GM19240 (cell line): ENCODE measurements at regions not wholly inside any gene's neighbourhood (a gene's known extent, or its start where the extent isn't known, plus 50 kb on each side); places are given as distances from the start of the nearest gene placed in this dataset.

Experiments
- DNase-seq: peaks from one replicate; pipeline ENCODE4 v3.0.0; 2011; ENCODE audit warnings: low spot score; ENCODE audit not compliant: insufficient read length

DNA sequence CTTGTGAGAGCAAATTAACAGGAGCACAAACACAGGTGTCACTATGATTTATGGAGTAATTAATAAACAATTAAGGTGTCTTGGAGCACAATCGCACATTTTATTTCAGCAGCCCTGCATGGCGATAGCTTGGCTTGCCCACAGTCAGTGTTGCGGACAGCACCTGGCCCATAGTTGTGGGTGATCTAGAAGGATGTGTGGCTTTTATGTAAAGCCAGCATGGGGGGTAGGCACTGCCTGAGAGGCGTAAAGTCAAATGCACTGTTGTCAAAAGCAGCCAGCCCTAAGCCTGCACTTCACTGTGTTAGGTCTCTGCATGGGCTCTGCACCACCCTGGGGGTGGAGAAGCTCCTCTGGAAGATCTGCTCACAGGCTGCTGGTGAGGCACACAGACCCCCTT, 177.4 kb upstream of the PPP2R3A start:
- DNase-seq = no peak

DNA sequence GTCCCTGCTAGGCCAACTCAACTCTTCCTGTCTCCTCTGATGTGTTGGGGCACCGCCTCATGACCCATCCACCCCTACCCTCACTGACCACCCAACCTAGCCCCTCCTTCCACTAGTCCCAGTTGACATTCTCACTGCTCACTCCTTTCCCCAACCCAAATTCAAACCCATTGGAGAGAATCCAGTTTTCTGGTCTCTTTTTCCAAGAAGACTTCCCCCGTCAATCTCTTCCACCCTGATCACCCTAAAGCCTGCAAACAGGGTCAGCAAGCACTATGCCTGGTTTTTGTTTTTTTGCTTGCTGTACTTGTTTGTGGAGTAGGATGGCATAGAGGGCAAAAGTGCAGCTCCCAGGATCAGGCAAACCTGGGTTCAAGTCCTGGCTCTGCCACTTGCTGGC, 176.6 kb upstream of the PPP2R3A start:
- no peak for DNase-seq

DNA sequence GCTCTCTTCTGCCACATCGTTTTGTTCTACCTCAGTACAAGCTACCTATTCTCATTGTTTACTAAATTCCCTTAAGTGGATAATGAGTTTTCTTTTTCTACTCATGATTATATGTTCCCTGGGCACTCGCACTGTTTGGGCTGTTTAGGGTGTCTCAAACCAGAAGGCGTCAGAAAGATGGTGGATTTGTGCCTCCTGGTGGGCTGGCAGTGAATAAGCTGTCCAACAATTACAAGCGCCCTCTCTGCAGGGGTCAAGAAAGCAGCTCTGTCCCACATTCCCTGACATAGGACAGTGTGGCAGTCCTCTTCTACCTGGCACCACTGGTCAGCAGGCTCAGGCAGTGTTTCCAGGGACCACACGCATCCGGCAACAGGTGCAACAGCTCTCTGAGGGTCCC, 173.4 kb upstream of the PPP2R3A start:
- no peak for DNase-seq

DNA sequence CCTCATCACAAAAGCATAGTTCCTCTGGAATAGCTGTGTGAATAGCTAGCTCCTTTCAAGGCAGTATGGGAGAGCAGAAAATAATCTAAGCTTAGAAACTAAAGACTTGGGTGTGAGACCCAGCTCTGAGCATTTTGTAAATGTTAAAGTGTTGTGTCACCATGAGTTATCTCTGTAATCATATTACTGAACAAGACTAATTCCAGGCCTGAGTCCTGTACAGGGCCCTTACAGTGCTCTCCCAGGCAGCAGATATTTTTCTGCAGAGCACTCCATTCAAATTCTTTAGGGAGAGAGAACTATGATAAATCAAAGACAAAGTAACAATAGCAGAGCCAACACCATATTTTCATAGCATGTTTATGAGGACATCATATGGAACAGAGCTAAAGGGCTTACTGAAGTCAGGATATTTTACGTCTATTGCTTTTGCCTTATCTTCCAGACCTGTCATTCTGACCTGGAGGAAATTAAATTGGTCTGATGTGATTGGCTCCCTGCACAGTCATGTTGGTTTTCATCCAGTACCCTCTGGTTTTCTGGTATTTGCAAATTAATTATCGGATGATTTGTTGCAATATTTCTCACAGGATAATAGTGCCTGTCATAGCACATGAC, 172.6 kb upstream of the PPP2R3A start:
- DNase-seq = no peak

DNA sequence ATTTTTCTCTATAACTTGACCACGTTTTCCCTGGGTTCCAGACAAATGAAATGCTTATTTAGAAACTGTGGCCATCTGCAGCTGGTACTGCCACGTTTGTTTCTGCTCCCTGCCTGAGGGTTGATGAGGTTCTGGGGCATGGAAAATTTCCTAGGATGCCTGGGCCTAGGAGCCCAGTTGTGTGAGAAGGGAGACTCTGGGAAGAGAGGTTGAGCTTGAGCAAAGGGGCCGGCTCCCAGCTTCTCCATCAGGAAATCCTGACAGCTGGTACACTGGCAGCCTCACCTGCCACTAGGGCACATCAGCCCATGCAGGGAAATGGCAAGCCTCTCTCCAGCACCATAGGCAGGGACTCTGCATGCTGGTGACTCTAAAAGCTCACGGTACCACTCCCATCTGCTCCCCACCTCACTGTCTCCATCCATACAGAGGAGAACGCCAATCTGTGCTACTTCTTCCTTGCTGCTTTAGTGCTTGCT, 165.4 kb upstream of the PPP2R3A start:
- DNase-seq = no peak

DNA sequence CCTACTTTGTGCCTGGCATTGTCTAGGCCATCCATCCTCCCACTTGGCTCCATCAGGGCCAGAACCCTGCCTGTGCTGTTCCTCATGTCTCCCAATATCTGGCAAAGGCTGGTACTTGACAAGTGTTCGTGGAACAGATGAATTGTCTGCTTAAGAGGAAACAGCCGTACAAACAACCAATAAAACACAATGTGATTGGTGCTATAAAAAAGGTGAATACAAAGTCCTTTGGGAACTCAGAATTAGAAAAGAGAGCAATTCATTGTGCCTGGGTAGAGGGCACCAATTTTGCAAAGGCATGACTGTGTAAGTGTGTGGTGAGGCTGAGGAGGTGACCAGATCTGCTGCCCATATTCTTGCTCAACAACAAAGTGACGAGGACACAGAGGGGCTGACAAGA, 164.5 kb upstream of the PPP2R3A start:
- DNase-seq = no peak

DNA sequence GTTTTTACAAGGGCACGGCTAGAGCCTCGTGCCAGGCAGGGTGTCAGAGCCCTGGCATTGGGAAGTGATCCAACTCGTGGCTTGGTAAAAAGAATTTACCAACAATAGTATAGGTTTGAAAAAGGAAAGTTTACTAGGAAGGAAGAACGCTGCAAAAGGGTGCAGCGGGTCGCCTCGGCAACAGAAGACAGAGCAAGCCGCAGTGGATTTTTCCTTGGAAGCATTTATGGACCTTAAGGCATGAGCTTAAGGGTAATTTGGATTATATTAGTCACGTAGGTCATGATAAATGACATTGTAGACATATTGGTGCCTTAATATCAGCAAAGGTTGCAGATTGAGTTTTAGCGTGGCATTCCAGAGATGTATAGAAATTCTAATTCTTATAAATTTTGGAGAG, 163.4 kb upstream of the PPP2R3A start:
- DNase-seq = no peak

DNA sequence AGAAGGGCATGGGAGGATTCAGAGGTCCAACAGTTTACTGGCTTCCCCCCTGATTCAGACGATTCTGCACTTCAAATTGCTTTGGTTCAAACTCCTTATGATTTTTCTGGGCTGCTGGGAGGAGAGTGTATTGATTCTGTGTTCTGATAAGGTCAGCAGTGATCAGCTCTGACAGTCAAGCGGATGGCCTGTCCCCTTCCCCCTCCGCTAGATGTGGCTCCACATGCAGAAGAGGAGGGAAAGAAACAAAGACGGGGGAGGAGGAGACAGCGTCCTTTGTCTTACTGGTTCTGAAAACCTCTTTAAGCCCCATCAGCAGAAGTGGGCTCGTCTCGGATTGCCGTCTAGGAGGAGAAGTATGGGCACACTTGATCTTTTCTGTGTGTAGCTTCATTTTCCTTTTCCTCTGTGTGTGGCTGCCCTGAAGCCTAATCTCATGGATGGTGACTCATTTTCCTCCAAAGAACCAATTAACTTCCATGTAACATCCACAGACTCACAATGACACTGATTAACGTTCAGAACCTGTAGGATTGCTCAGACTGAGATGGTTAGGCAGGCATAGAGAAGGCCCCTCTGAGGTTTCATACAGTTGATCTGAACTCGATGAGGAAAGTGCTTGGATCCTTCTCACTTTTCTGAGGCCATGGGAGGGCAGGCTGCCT, 162.4 kb upstream of the PPP2R3A start:
- no peak for DNase-seq

DNA sequence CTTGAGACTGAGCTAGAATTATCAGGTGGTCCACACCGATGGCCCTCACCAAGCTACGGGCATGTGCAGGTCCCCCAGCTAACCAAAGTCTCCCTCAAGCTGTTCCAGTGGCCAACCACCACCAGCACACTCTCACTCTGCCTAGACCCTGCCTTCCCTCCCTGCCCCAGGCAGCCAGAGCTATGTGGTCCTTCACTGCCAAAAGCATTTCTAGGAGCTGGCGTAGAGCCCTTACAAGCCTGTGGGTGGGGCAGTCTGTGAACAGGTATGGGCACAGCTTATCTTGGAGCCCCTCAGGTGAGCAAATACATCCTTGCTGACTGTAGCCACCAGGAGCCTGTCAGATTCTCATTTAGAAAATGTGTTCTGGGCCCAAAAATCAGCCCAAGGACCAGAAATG, 159.8 kb upstream of the PPP2R3A start:
- DNase-seq = no peak

DNA sequence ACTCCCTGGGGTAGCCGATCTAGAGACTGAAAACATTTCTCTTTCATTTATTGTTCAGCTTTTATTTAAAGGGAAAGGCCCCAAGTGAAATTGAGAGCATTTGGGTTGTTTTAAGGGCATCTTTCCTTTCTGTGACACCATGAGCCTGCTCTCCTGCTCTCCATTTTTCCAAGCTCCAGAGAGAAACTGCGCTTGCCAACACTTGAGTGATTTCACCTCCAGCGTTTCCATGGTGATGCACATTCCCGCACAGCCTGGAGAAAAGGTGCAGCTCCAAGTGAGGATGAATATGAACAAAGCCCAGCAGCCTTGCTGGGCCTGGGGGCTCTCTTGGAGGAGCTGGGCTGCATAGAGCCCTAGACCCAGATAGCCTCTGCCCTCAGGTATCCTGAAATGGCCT, 159.2 kb upstream of the PPP2R3A start:
- DNase-seq = no peak

DNA sequence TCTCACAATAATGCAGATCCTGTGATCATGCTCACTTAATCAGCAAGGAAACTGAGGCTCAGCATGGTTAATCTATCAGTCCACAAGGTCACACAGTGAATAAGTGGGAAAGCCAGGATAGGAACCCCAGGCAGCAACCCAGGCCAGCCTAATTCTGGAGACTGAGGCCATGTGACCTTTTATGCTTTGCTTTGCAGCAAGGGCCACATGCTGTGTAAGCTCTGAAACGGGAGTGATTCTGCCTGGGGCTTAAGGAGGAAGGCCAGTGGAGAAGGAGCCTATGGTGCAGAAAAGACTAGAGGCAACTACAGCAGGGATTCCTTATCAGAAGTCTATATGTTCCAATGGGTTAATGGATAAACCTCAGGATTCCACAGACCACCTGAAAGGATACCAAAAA, 157.6 kb upstream of the PPP2R3A start:
- no peak for DNase-seq

DNA sequence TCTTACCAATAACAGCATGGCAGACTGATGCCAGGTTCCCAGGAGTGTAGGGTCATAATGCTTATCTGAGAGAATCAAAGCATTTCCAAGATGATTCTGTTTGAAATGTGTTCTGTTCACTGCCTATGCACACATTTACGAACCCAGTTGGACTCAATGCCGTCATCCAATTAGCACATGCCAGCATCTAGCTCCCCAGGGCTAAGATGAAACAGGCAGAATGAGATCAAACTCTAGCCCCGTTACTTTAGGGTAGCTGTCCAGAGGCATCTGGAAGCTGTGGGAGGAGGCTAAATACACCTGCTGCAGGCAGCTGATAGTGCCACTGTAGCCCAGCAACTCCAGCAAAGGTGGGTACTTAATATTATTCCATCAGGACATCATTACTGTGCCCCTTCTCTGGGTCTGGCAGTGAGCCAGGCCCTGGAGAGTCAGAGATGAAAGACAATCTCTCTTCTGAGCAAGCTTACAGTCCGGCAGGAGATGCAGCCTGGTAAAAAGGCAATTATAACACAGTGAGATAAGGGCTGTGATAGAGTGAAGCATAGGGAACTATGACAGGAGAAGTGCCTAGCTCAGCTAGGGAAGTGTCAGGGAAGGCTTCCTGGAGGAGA, 156.4 kb upstream of the PPP2R3A start:
- no peak for DNase-seq

DNA sequence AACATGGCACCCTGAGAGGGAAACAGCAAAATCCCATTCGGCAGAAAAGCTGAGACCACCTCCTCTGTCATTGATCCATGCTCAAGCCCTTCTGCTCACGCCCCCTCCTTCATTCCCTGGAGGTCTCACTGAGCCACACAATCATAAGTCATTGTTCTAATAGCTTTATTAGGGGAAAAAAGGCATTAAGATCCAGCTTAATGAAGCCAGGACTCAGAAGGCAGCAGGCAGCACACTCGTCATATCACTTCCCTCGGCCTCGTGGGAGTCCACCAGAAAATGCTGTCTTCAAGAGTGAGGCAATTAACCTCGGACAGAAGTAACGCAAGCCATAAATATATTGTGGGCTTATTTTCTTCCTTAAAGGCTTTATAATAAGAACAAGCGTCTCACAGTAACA, 153.9 kb upstream of the PPP2R3A start:
- DNase-seq = no peak

DNA sequence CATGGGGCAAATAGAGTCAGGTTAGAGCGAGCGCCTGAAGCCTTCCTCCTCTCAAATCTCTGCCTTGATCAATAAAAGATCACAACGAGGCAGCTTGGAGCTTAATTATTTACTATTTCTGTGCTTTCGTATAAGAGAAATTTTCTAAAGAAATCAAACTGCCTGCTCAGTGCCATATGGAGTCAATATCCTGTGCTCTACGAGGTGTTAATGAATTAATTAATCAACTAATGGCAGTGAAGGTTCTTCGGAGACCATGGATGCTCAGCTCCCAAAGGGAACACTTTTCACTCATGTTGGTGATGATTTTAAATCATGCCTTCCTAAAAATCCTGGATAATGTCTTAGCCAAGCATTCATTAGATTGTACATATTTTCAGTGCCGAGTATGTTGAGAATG, 153.5 kb upstream of the PPP2R3A start:
- DNase-seq = no peak

DNA sequence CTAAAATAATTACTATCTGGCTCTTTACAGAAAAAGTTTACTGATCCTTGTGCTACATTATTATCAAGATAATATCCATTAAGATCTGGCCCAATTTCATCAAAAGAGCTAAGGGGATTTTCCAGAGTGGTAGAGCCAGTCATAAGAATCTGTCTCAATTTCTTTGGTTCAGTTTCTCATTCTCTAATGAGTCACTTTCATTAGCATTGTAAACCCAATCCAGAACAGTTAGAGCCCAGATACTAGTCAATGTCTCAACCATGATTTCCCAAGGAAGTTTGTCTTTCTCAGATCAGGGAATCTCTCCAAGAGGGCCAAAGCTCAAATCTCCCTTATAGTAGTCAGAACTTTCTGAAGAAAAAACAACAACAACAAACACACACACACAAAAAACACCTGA, 131.1 kb upstream of the PPP2R3A start:
- DNase-seq = no peak

DNA sequence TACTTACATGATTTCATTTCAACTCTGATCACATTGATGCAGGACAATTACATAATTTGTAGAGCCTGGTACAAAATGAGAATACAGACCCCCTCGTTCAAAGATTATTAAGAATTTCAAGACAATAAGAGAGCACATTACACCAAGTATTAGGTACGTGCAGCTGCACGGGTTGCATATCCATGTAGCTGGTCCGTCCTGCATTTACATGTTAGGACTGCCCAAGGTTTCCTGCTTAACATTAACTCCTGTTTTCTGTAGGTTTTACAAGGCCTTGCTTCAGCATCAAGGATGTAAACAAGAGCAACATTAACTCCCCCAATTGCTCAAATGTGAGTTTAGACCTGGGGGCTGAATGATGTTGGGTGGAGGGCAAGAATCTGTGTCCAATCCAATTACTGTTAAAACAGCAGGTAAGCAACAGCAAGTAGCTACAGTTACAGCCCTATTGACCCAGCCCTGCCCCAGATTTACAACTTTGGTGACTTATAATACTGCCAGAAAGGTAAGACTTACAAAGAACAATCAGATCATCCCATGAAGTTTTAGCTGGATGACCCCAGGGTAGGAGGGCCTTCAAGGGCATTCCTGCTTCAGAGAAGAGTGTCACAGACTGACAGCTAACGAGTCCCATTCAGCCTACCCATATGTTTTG, 127.4 kb upstream of the PPP2R3A start:
- DNase-seq = no peak

DNA sequence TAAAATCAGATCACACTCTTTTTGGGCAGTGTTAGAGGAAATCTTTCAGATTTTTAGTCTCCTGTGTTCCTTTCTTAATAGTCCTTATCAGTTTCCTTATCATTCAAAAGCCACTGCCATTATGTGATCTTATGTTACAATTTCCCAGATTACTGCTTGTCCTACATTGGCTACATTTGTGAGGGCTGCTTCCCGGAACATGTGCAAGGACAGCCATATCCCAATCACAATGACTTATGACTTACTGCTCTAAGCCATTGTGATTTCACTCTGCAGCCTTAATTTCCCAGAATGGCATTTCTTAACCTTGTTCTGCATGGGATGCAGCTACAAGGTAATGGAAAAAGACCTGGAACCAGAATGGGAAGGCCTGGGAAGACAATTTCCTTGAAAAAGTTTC, 125.1 kb upstream of the PPP2R3A start:
- no peak for DNase-seq

DNA sequence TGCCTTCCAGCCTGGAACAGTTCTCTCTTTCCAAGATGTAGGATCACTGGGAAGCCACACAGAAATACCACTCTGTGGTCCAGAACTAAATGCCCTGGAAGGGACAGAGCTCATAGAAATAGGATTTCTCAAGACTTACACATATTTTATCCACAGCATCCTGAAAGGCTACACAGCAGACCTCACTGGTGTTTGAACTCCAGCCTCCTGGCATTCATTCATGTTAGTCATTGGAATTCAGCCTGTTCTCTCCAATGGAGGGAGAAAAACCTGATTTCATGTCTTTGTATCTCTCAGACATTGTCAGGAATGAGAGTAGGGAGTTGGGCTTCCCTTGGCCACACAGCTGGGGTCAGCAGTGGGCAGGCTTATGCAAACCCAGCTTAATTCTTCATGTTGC, 121.1 kb upstream of the PPP2R3A start:
- no peak for DNase-seq

DNA sequence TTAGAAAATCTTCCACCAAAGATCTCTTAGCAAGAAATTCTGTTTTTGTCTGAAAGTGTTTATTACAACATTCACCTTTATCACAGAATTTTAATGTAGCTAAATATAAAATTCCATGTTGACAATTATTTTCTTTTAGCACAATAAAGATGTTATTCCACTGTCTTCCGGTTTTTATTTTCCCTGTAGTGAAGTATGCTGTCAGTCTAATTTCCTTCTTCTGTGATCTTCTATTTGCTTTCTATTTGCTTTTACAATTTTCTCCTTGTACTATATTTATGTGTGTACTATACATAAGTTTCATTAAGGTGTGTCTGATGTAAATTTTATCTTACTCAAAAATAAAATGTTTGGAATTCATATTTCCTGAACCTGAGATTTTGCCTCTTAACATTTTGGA, 117.5 kb upstream of the PPP2R3A start:
- DNase-seq = no peak

DNA sequence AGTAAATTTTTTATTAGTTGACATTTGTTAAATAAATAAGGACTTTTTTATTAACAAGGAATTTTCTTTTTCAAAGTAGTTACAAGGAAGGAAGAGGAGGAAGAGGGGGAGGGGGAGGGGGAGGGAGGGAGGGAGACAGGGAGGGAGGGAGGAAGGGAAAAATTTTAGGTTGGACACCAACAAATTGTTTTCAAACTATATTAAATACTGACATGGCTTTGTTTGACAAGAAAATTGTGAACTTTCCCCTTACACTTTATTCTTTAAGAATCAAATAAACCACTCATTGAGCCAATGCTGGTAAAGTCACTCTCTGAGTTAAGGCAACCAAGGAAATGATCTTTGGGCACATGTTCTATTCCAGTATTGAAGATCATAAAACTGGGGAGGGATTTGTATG, 115.7 kb upstream of the PPP2R3A start:
- no peak for DNase-seq

DNA sequence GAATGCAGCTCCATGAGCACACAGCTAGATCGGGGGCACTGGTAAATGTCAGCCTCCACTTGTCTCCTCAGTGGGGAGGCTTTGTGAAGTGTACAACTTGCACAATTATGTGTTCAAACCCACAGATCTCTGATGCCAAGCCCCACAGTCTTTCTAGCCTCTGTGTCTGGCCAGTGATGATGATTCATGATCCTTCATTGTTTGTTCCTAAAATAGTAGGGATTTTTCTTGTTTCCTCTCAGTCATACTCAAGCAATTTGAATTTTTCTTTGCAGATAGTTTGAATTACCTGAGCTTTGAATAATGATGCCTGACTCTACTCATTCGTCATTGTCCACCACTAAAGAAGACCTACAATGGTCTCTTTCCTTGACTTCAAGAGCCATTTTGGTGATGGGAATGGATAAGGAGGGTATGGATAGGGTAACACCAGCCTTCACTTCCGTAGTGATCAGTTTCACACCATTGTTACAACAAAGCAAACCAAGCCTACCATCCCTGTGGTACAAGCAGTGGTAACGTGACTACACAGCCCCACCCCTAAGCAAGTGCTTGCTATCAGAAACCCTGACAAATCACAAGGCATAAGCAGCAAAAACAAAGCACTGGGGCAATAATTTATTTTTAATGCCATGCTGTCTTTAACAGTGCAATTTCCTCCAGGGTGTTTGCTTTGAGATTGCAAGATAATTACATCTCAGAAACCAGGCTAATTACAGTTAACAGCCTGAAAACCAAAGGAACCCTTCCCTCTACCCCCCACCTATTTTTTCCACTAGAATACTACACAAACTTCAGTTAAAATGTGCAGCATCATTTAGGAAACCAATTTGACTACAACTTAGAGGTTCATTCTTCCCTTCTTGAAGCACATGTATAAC, 114.1 kb upstream of the PPP2R3A start:
- no peak for DNase-seq

DNA sequence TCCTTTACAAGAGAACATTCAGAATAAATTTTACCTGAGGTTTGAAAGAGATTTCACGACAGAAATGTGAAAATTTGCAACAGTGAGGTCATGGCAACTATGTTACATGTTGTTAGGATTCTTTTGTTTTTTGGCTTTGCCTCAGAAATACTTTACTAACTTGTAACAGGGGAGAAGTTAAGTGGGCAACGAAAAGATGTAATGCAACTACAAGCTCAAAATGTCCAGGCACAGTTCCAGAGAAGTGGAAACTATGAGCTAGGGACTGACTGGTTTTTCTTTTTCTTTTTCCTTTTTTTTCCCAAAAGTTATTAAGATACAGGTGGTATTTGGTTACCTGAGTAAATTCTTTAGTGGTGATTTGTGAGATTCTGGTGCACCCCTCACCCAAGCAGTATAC, 111.5 kb upstream of the PPP2R3A start:
- no peak for DNase-seq
